ENCODE measurements at regions not wholly inside any gene's neighbourhood (a gene's known extent, or its start where the extent isn't known, plus 50 kb on each side); places are given as distances from the start of the nearest gene placed in this dataset.

GRCh38 chr5:21238786-21239185 is 1250.8 kb upstream of the CDH18 start:
- TF ChIP-seq CTCF (conservative IDR thresholded peaks at IDR 0.05 in 1 of 2, IDR thresholded peaks at IDR 0.05 in 1 of 2; ENCODE audit: low read depth in 1 of 2, low read length in 2 of 2) (no peak), EZH2 (IDR thresholded peaks at IDR 0.05; ENCODE audit: low read length, missing control alignments) (no peak)

Measured in fibroblast of lung (primary cell).